Mammary epithelial cell (primary cell): ENCODE measurements at regions not wholly inside any gene's neighbourhood (a gene's known extent, or its start where the extent isn't known, plus 50 kb on each side); places are given as distances from the start of the nearest gene placed in this dataset.

Source experiments
- CTCF ChIP-seq, 2 donors: IDR thresholded peaks in 1 of 2; conservative IDR thresholded peaks in 1 of 2; 2 replicates each; pipeline ENCODE4 v1.5.1; 2011 to 2012; ENCODE audit warnings: inconsistent platforms in 2 of 2, low read length in 2 of 2, mild to moderate bottlenecking in 2 of 2, control low read depth in 1 of 2, low read depth in 1 of 2; ENCODE audit not compliant: insufficient read depth in 1 of 2; ENCODE audit errors: extremely low read depth in 1 of 2
- EZH2 ChIP-seq: IDR thresholded peaks from 2 replicates; pipeline ENCODE4 v1.6.1; 2012; ENCODE audit warnings: low read length, inconsistent platforms, borderline replicate concordance

- TF ChIP-seq CTCF (conservative IDR thresholded peaks at IDR 0.05 in 1 of 2, IDR thresholded peaks at IDR 0.05 in 1 of 2; ENCODE audit: extremely low read depth in 1 of 2, insufficient read depth in 1 of 2, low read depth in 1 of 2, low read length in 2 of 2) (no peak), EZH2 (no peak)
Observed at GRCh38 chr2:12616456-12617156, 100.1 kb upstream of the TRIB2 start.
